CD4-positive, alpha-beta T cell treated with Interleukin-17A for 4 hours (primary cell): ENCODE measurements at regions not wholly inside any gene's neighbourhood (a gene's known extent, or its start where the extent isn't known, plus 50 kb on each side); places are given as distances from the start of the nearest gene placed in this dataset.

ENCODE experiments used
- DNase-seq: peaks from one replicate; pipeline ENCODE4 v3.0.0-alpha.2; 2020; ENCODE audit warnings: mixed read lengths

- no peak for DNase-seq
These were observed 536.0 kb upstream of the JARID2 start for GRCh38 chr6:14709900-14710299.

- DNase-seq, result no peak
These were observed 535.4 kb upstream of the JARID2 start for GRCh38 chr6:14710421-14710820.

GRCh38 chr6:14711056-14711703 is 534.7 kb upstream of the JARID2 start:
- DNase-seq, result peak; percentile 54

- no peak for DNase-seq
These were observed 534.0 kb upstream of the JARID2 start for GRCh38 chr6:14711704-14712379.

- no peak for DNase-seq
These were observed 532.6 kb upstream of the JARID2 start for GRCh38 chr6:14713008-14713960.

GRCh38 chr6:14713966-14714631 is 531.8 kb upstream of the JARID2 start:
- DNase-seq, result no peak

GRCh38 chr6:14715076-14715475 is 530.8 kb upstream of the JARID2 start:
- no peak for DNase-seq

- DNase-seq, result no peak
These were observed 529.2 kb upstream of the JARID2 start for GRCh38 chr6:14716499-14717146.

GRCh38 chr6:14717307-14717706 is 528.6 kb upstream of the JARID2 start:
- DNase-seq, result peak; percentile 45

GRCh38 chr6:14718861-14719260 is 527.0 kb upstream of the JARID2 start:
- DNase-seq, result no peak

- DNase-seq, result no peak
These were observed 526.6 kb upstream of the JARID2 start for GRCh38 chr6:14719270-14719669.

GRCh38 chr6:14720411-14721102 is 525.3 kb upstream of the JARID2 start:
- no peak for DNase-seq

GRCh38 chr6:14721103-14721758 is 524.6 kb upstream of the JARID2 start:
- no peak for DNase-seq

GRCh38 chr6:14722001-14722562 is 523.8 kb upstream of the JARID2 start:
- DNase-seq, result no peak

GRCh38 chr6:14722704-14723103 is 523.2 kb upstream of the JARID2 start:
- peak; percentile 47 for DNase-seq

- DNase-seq, result no peak
These were observed 522.3 kb upstream of the JARID2 start for GRCh38 chr6:14723535-14724086.

GRCh38 chr6:14724549-14724948 is 521.3 kb upstream of the JARID2 start:
- DNase-seq, result no peak

GRCh38 chr6:14726816-14727493 is 518.9 kb upstream of the JARID2 start:
- DNase-seq, result no peak

- no peak for DNase-seq
These were observed 518.1 kb upstream of the JARID2 start for GRCh38 chr6:14727494-14728395.
